ENCODE measurements at regions not wholly inside any gene's neighbourhood (a gene's known extent, or its start where the extent isn't known, plus 50 kb on each side); places are given as distances from the start of the nearest gene placed in this dataset.

GRCh38 chr1:81654657-81655056 is 146.1 kb upstream of the ADGRL2 start:
- Histone ChIP-seq H3K27ac (no peak overlapping the region), H3K27me3 (no peaks in the 10 kb centered on the region), H3K4me1 (ENCODE audit: control insufficient read depth in 1 of 2, insufficient read depth in 1 of 2, low read depth in 1 of 2, low read length in 1 of 2) (no peaks in the 10 kb centered on the region), H3K9me3 (no peaks in the 10 kb centered on the region), H3K4me3 (ENCODE audit: low read depth in 1 of 2, low read length in 1 of 2) (no peak overlapping the region), H3K36me3 (no peaks in the 10 kb centered on the region)
- no peak for TF ChIP-seq CTCF (IDR thresholded peaks at IDR 0.05)

GRCh38 chr1:81654147-81654546 is 146.6 kb upstream of the ADGRL2 start:
- Histone ChIP-seq H3K27ac (no peak overlapping the region), H3K36me3 (no peaks in the 10 kb centered on the region)
- no peak for TF ChIP-seq CTCF (IDR thresholded peaks at IDR 0.05)

GRCh38 chr1:81650776-81651175 is 150.0 kb upstream of the ADGRL2 start:
- H3K4me3 ChIP-seq (ENCODE audit: low read depth in 1 of 2, low read length in 1 of 2) = no peak overlapping the region
- no peaks in the 10 kb centered on the region for H3K4me1 ChIP-seq (ENCODE audit: control insufficient read depth in 1 of 2, insufficient read depth in 1 of 2, low read depth in 1 of 2, low read length in 1 of 2)
- H3K9me3 ChIP-seq = no peaks in the 10 kb centered on the region
- H3K27me3 ChIP-seq = no peaks in the 10 kb centered on the region
- H3K27ac ChIP-seq = no peak overlapping the region
- TF ChIP-seq CTCF (IDR thresholded peaks at IDR 0.05) = no peak
- no peaks in the 10 kb centered on the region for H3K36me3 ChIP-seq

More at GRCh38 chr1:81654147-81654546, 146.6 kb upstream of the ADGRL2 start:
- Histone ChIP-seq H3K27me3 (no peaks in the 10 kb centered on the region), H3K4me3 (ENCODE audit: low read depth in 1 of 2, low read length in 1 of 2) (no peak overlapping the region), H3K4me1 (ENCODE audit: control insufficient read depth in 1 of 2, insufficient read depth in 1 of 2, low read depth in 1 of 2, low read length in 1 of 2) (no peaks in the 10 kb centered on the region), H3K9me3 (no peaks in the 10 kb centered on the region)

- Histone ChIP-seq H3K4me3 (ENCODE audit: low read depth in 1 of 2, low read length in 1 of 2) (no peak overlapping the region), H3K27me3 (no peaks in the 10 kb centered on the region), H3K36me3 (no peaks in the 10 kb centered on the region), H3K27ac (no peak overlapping the region), H3K9me3 (no peaks in the 10 kb centered on the region), H3K4me1 (ENCODE audit: control insufficient read depth in 1 of 2, insufficient read depth in 1 of 2, low read depth in 1 of 2, low read length in 1 of 2) (no peaks in the 10 kb centered on the region)
- no peak for TF ChIP-seq CTCF (IDR thresholded peaks at IDR 0.05)
Measured at GRCh38 chr1:81635816-81636215, 164.9 kb upstream of the ADGRL2 start.

- H3K27ac ChIP-seq = no peak overlapping the region
- no peaks in the 10 kb centered on the region for H3K36me3 ChIP-seq
- no peaks in the 10 kb centered on the region for H3K4me1 ChIP-seq (ENCODE audit: control insufficient read depth in 1 of 2, insufficient read depth in 1 of 2, low read depth in 1 of 2, low read length in 1 of 2)
- no peaks in the 10 kb centered on the region for H3K9me3 ChIP-seq
- no peak overlapping the region for H3K4me3 ChIP-seq (ENCODE audit: low read depth in 1 of 2, low read length in 1 of 2)
- H3K27me3 ChIP-seq = no peaks in the 10 kb centered on the region
- TF ChIP-seq CTCF (IDR thresholded peaks at IDR 0.05) = no peak
Measured at GRCh38 chr1:81634294-81634693, 166.4 kb upstream of the ADGRL2 start.

- Histone ChIP-seq H3K4me3 (ENCODE audit: low read depth in 1 of 2, low read length in 1 of 2) (no peak overlapping the region), H3K27ac (no peak overlapping the region), H3K9me3 (no peaks in the 10 kb centered on the region), H3K36me3 (no peaks in the 10 kb centered on the region), H3K4me1 (ENCODE audit: control insufficient read depth in 1 of 2, insufficient read depth in 1 of 2, low read depth in 1 of 2, low read length in 1 of 2) (no peaks in the 10 kb centered on the region), H3K27me3 (no peaks in the 10 kb centered on the region)
- no peak for TF ChIP-seq CTCF (IDR thresholded peaks at IDR 0.05)
Measured at GRCh38 chr1:81619156-81619555, 181.6 kb upstream of the ADGRL2 start.

All from neutrophil (primary cell).